SJCRH30 (cell line): ENCODE measurements at regions not wholly inside any gene's neighbourhood (a gene's known extent, or its start where the extent isn't known, plus 50 kb on each side); places are given as distances from the start of the nearest gene placed in this dataset.
"Not testable (repeated sequence)": the region's sequence is repeated elsewhere in the genome, so short reads cannot be mapped to it uniquely, and the experiment has no call there.

Source experiments
- DNase-seq, 2 experiments: peaks; one replicate each; pipeline ENCODE4 v3.0.0-alpha.2; 2015 to 2020
- H3K27ac ChIP-seq: fragments of 250-450 bp; sonication (Bioruptor Pico); 2 replicates; pipeline ENCODE4 v1.5.1; 2020; ENCODE audit warnings: mild to moderate bottlenecking, moderate library complexity
- H3K27me3 ChIP-seq: fragments of 250-450 bp; sonication (Bioruptor Pico); 2 replicates; pipeline ENCODE4 v1.5.1; 2020; ENCODE audit warnings: mild to moderate bottlenecking, moderate library complexity
- H3K36me3 ChIP-seq: fragments of 250-450 bp; sonication (Bioruptor Pico); 2 replicates; pipeline ENCODE4 v1.5.1; 2020; ENCODE audit warnings: mild to moderate bottlenecking, moderate library complexity
- H3K4me1 ChIP-seq: fragments of 250-450 bp; sonication (Bioruptor Pico); 2 replicates; pipeline ENCODE4 v1.5.1; 2020; ENCODE audit warnings: mild to moderate bottlenecking, moderate library complexity
- H3K4me3 ChIP-seq: fragments of 250-450 bp; sonication (Bioruptor Pico); 2 replicates; pipeline ENCODE4 v1.5.1; 2020; ENCODE audit warnings: mild to moderate bottlenecking, moderate library complexity
- H3K9me3 ChIP-seq: fragments of 250-450 bp; sonication (Bioruptor Pico); replicated peaks from 2 replicates; pipeline ENCODE4 v1.5.1; 2020; ENCODE audit warnings: mild to moderate bottlenecking, moderate library complexity

GRCh38 chr4:86496094-86497080 is 97.7 kb upstream of the PTPN13 start:
- Histone ChIP-seq H3K36me3 (no peaks in the 10 kb centered on the region), H3K27ac (no peak overlapping the region), H3K4me1 (peaks cover 19% of the 10 kb centered on the region), H3K27me3 (no peaks in the 10 kb centered on the region), H3K9me3 (no peaks in the 10 kb centered on the region), H3K4me3 (no peak overlapping the region)
- DNase-seq = peak; percentile 44 to 73

GRCh38 chr4:86497131-86497530 is 97.0 kb upstream of the PTPN13 start:
- no peak overlapping the region for H3K27ac ChIP-seq
- no peaks in the 10 kb centered on the region for H3K27me3 ChIP-seq
- peak; percentile 35 to 68 for DNase-seq
- H3K9me3 ChIP-seq = no peaks in the 10 kb centered on the region
- no peak overlapping the region for H3K4me3 ChIP-seq
- peaks cover 24% of the 10 kb centered on the region for H3K4me1 ChIP-seq
- H3K36me3 ChIP-seq = no peaks in the 10 kb centered on the region

GRCh38 chr4:86497980-86498862 is 95.9 kb upstream of the PTPN13 start:
- Histone ChIP-seq H3K9me3 (no peaks in the 10 kb centered on the region), H3K4me3 (no peak overlapping the region), H3K27ac (no peak overlapping the region), H3K4me1 (peaks cover 24% of the 10 kb centered on the region), H3K27me3 (no peaks in the 10 kb centered on the region), H3K36me3 (no peaks in the 10 kb centered on the region)
- peak; percentile 49 to 86 for DNase-seq

- Histone ChIP-seq H3K4me3 (no peak overlapping the region), H3K9me3 (no peaks in the 10 kb centered on the region), H3K36me3 (no peaks in the 10 kb centered on the region), H3K27ac (no peak overlapping the region), H3K27me3 (no peaks in the 10 kb centered on the region), H3K4me1 (peaks cover 24% of the 10 kb centered on the region)
- DNase-seq = no peak
Observed at GRCh38 chr4:86498863-86499166, 95.3 kb upstream of the PTPN13 start.

GRCh38 chr4:86500527-86500926 is 93.6 kb upstream of the PTPN13 start:
- no peak for DNase-seq
- H3K36me3 ChIP-seq = no peaks in the 10 kb centered on the region
- H3K27ac ChIP-seq = no peak overlapping the region
- H3K4me3 ChIP-seq = no peak overlapping the region
- H3K9me3 ChIP-seq = no peaks in the 10 kb centered on the region
- no peaks in the 10 kb centered on the region for H3K27me3 ChIP-seq
- peaks cover 33% of the 10 kb centered on the region for H3K4me1 ChIP-seq

GRCh38 chr4:86502081-86502480 is 92.0 kb upstream of the PTPN13 start:
- Histone ChIP-seq H3K9me3 (no peaks in the 10 kb centered on the region), H3K4me1 (peaks cover 32% of the 10 kb centered on the region), H3K27me3 (no peaks in the 10 kb centered on the region), H3K36me3 (no peaks in the 10 kb centered on the region), H3K27ac (no peak overlapping the region), H3K4me3 (no peak overlapping the region)
- DNase-seq = no peak

GRCh38 chr4:86506591-86506990 is 87.5 kb upstream of the PTPN13 start:
- peak; percentile 68 to 82 for DNase-seq
- Histone ChIP-seq H3K27me3 (no peaks in the 10 kb centered on the region), H3K9me3 (no peaks in the 10 kb centered on the region), H3K4me3 (no peak overlapping the region), H3K27ac (no peak overlapping the region), H3K36me3 (no peaks in the 10 kb centered on the region), H3K4me1 (peaks cover 41% of the 10 kb centered on the region)

- Histone ChIP-seq H3K4me3 (peak overlapping the region; percentile 18), H3K36me3 (no peaks in the 10 kb centered on the region), H3K27ac (peak overlapping the region; percentile 2; the same call in 1 of the 2 replicates), H3K27me3 (no peaks in the 10 kb centered on the region), H3K9me3 (no peaks in the 10 kb centered on the region), H3K4me1 (peaks cover 38% of the 10 kb centered on the region)
- DNase-seq = peak in 1 of 2 experiments; percentile 43
Observed at GRCh38 chr4:86508436-86508835, 85.7 kb upstream of the PTPN13 start.

- Histone ChIP-seq H3K9me3 (no peaks in the 10 kb centered on the region), H3K36me3 (no peaks in the 10 kb centered on the region), H3K27me3 (no peaks in the 10 kb centered on the region), H3K4me1 (peaks cover 21% of the 10 kb centered on the region), H3K27ac (no peak overlapping the region), H3K4me3 (no peak overlapping the region)
- DNase-seq = no peak
Observed at GRCh38 chr4:86511590-86511989, 82.5 kb upstream of the PTPN13 start.

GRCh38 chr4:86512631-86513030 is 81.5 kb upstream of the PTPN13 start:
- H3K4me1 ChIP-seq = peaks cover 14% of the 10 kb centered on the region; the same call in 1 of the 2 replicates
- no peak overlapping the region for H3K27ac ChIP-seq
- no peaks in the 10 kb centered on the region for H3K36me3 ChIP-seq
- no peaks in the 10 kb centered on the region for H3K27me3 ChIP-seq
- no peaks in the 10 kb centered on the region for H3K9me3 ChIP-seq
- no peak for DNase-seq
- H3K4me3 ChIP-seq = no peak overlapping the region

GRCh38 chr4:86515963-86516362 is 78.2 kb upstream of the PTPN13 start:
- not testable (repeated sequence) for DNase-seq, H3K27me3 ChIP-seq, H3K9me3 ChIP-seq, H3K4me3 ChIP-seq, H3K36me3 ChIP-seq, H3K4me1 ChIP-seq, H3K27ac ChIP-seq

- peak; percentile 48 to 68 for DNase-seq
- no peaks in the 10 kb centered on the region for H3K27me3 ChIP-seq
Observed at GRCh38 chr4:86521373-86521969, 72.6 kb upstream of the PTPN13 start.

GRCh38 chr4:86522349-86522748 is 71.8 kb upstream of the PTPN13 start:
- no peaks in the 10 kb centered on the region for H3K27me3 ChIP-seq
- no peaks in the 10 kb centered on the region for H3K36me3 ChIP-seq
- no peak overlapping the region for H3K4me3 ChIP-seq
- peaks cover under 1% of the 10 kb centered on the region for H3K9me3 ChIP-seq
- no peak for DNase-seq
- no peak overlapping the region for H3K27ac ChIP-seq
- H3K4me1 ChIP-seq = no peaks in the 10 kb centered on the region; the same call in 1 of the 2 replicates

More at GRCh38 chr4:86521373-86521969, 72.6 kb upstream of the PTPN13 start:
- Histone ChIP-seq H3K27ac (no peak overlapping the region), H3K36me3 (no peaks in the 10 kb centered on the region), H3K9me3 (no peaks in the 10 kb centered on the region; the same call in 1 of the 2 replicates), H3K4me1 (no peaks in the 10 kb centered on the region; the same call in 1 of the 2 replicates), H3K4me3 (no peak overlapping the region)

- Histone ChIP-seq H3K27ac (no peak overlapping the region), H3K4me1 (no peaks in the 10 kb centered on the region; the same call in 1 of the 2 replicates), H3K36me3 (no peaks in the 10 kb centered on the region), H3K27me3 (no peaks in the 10 kb centered on the region), H3K9me3 (peaks cover 4% of the 10 kb centered on the region), H3K4me3 (no peak overlapping the region)
- DNase-seq = no peak
Observed at GRCh38 chr4:86523333-86523732, 70.8 kb upstream of the PTPN13 start.

GRCh38 chr4:86527713-86528112 is 66.4 kb upstream of the PTPN13 start:
- not testable (repeated sequence) for H3K36me3 ChIP-seq, H3K27ac ChIP-seq, H3K4me1 ChIP-seq, H3K27me3 ChIP-seq, H3K9me3 ChIP-seq, H3K4me3 ChIP-seq, DNase-seq
